Transverse colon (tissue), 4 donors: ENCODE measurements at regions not wholly inside any gene's neighbourhood (a gene's known extent, or its start where the extent isn't known, plus 50 kb on each side); places are given as distances from the start of the nearest gene placed in this dataset.

Experiments used
- POLR2A ChIP-seq: fragments of 450-650 bp; IDR thresholded peaks from one replicate; pipeline ENCODE4 v1.6.1; 2016; ENCODE audit warnings: antibody characterized with exemption, mild to moderate bottlenecking, moderate library complexity
- POLR2AphosphoS5 ChIP-seq, 3 donors: sonication (generic); formaldehyde crosslinking; IDR thresholded peaks; one replicate each; pipeline ENCODE4 v1.6.1; 2016; ENCODE audit warnings: antibody characterized with exemption in 3 of 3
- TF ChIP-seq, protein P1 (sequence below), 5 experiments: fragments of 200-600 bp in 3 of 5; fragments of 450-650 bp in 2 of 5; sonication (generic) in 3 of 5; IDR thresholded peaks; 1 replicate in 2 of 5; 2 replicates in 3 of 5; pipeline ENCODE4 v1.5.1; 2016 to 2017; ENCODE audit warnings: antibody characterized with exemption in 5 of 5, inconsistent platforms in 3 of 5, mild to moderate bottlenecking in 2 of 5, moderate library complexity in 1 of 5

DNA sequence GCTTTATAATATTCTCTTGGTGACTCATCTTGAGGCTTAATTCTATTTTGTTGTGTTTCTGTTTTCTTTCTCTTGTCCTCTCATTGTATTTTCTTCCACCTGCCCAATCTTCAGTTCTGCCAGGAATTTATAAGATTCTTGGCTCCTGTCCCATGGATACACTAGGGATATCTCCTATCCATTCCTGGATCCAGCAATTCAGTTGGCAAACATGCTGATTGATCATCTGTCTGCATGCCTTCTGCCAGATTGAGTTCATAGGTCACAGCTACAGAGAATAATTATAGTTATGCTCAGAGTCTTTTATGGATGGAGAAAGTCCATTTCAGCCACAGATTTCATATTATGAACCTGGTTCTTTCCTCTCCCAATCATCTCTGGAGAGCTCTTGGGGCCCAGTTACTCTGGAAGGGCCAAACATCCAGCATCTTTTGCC, 140.4 kb upstream of the MAGI2 start:
- TF ChIP-seq, protein P1, sequence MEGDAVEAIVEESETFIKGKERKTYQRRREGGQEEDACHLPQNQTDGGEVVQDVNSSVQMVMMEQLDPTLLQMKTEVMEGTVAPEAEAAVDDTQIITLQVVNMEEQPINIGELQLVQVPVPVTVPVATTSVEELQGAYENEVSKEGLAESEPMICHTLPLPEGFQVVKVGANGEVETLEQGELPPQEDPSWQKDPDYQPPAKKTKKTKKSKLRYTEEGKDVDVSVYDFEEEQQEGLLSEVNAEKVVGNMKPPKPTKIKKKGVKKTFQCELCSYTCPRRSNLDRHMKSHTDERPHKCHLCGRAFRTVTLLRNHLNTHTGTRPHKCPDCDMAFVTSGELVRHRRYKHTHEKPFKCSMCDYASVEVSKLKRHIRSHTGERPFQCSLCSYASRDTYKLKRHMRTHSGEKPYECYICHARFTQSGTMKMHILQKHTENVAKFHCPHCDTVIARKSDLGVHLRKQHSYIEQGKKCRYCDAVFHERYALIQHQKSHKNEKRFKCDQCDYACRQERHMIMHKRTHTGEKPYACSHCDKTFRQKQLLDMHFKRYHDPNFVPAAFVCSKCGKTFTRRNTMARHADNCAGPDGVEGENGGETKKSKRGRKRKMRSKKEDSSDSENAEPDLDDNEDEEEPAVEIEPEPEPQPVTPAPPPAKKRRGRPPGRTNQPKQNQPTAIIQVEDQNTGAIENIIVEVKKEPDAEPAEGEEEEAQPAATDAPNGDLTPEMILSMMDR (IDR thresholded peaks at IDR 0.05) = no peak
- TF ChIP-seq POLR2AphosphoS5 (IDR thresholded peaks at IDR 0.05) (no peak), POLR2A (no peak)
